GM12874 (cell line): ENCODE measurements at regions not wholly inside any gene's neighbourhood (a gene's known extent, or its start where the extent isn't known, plus 50 kb on each side); places are given as distances from the start of the nearest gene placed in this dataset.

ENCODE experiments used
- TF ChIP-seq, protein P1 (sequence below): IDR thresholded peaks from 2 replicates; pipeline ENCODE4 v1.5.1; 2011; ENCODE audit warnings: low read depth, mild to moderate bottlenecking, control low read depth, low read length, moderate library complexity; ENCODE audit not compliant: insufficient read depth

DNA sequence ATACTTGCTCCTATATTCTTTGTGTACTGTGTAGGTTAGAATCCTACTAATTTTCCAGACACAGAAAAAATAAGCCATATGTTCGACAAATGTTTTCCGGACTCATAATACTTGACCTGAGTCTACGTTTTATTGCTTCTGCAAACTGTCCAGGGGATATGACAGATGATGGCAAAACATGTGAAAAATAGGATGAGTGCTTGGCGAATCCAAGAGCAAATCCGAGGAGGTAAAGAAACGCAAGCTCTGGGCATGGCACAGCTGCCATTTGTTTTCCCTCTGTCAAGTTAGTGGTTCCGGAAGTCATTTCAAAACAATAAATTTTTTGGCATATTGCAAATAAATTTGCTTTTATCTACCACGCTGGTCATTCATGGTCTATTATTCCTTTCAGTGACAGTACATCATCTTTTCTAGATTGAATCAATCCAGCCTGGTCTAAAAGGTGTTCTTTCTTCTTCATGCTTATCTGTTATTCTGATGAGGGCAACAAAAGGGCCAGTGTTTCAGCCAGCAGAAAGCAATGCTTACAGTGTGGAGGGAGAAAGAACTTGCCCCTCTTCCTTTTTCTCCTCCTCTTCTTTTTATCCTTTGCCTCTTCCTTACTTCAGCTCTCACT, 476.1 kb upstream of the SOX11 start:
- TF ChIP-seq, protein P1, sequence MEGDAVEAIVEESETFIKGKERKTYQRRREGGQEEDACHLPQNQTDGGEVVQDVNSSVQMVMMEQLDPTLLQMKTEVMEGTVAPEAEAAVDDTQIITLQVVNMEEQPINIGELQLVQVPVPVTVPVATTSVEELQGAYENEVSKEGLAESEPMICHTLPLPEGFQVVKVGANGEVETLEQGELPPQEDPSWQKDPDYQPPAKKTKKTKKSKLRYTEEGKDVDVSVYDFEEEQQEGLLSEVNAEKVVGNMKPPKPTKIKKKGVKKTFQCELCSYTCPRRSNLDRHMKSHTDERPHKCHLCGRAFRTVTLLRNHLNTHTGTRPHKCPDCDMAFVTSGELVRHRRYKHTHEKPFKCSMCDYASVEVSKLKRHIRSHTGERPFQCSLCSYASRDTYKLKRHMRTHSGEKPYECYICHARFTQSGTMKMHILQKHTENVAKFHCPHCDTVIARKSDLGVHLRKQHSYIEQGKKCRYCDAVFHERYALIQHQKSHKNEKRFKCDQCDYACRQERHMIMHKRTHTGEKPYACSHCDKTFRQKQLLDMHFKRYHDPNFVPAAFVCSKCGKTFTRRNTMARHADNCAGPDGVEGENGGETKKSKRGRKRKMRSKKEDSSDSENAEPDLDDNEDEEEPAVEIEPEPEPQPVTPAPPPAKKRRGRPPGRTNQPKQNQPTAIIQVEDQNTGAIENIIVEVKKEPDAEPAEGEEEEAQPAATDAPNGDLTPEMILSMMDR, result no peak

DNA sequence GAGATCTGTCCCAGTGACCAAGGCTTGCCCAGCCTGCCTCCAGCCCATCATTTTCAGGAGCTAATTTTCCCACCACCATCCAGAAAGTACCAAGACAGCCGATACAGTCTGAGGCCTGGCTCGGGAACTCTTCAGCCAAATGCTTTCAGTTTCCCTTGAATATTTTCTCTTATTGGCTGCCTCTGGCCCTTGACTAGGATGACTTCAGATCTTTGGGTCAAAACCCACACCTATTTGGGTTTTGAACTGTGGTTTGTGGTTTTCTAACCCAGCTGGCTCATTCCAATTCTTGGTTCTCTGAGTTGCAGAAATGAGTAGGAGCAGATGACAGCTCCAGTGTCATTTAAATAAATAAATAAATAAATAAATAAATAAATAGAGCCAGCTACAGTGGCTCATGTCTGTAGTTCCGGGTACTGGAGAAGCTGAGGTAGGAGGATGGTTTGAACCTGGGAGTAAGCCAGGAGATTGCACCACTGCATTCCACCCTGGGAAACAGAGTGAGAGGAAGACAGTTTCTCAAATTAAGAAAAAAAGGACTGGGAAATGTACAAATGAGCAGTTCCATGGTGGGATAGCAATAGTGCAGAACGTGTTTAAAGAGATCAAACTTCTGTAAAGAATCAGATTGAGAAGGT, 465.0 kb upstream of the SOX11 start:
- TF ChIP-seq, protein P1, result no peak

DNA sequence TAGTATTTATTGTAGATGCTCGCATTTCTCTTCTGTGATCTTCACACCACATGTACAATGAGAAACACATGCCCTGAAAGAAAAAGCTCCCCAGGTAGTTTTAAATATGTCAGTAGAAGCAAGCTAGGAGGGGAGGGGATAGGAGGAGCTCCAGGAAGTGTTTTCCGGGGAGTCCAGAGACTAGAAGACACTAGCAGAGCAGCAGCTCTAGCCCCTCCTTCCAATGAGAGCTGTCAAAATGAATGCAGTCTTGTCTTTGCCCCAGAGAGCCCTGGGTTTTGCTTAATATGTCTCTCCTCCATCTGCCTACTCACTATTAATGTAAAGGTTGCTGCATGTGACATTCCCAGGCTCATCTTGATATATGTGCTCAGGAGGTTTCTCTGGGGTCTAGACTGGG, 462.6 kb upstream of the SOX11 start:
- TF ChIP-seq, protein P1, result no peak

DNA sequence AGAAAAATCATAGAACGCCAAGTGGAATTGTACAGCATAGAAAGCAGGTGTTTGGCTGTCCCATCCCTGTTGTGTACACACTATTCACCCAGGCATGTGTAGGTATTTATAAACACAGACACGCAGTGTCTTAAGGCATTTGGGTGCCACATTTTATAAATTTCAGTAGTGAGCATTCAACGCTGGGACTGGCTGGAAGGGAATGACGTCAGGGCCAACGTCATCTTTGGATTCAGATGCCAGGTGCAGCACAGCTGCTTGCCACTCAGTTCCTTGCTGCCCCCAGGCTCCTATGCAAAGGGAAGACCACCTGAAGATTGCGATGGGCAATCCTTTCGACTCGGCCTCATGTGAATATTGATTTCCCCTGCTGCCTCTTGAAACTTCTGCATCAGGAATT, 461.7 kb upstream of the SOX11 start:
- TF ChIP-seq, protein P1, result no peak

DNA sequence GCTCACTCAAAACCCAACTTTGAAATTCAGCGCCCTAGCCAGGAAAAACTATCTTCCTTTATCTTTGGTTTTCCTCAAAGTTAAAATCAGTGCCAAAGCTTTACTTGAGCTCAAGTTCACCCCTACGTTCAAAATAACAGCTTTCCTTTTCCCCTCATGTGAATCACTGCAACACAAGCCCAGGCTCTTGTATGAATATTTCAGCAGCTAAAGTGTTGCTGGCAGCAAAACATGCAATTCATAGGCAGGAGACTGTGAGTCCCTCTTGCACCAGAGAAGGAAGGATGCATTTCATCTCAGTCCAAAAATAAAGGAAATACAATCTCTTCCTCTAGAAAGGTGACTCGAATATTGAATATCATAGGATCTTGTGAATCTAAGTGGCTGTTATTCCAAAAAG, 461.3 kb upstream of the SOX11 start:
- TF ChIP-seq, protein P1, result no peak

DNA sequence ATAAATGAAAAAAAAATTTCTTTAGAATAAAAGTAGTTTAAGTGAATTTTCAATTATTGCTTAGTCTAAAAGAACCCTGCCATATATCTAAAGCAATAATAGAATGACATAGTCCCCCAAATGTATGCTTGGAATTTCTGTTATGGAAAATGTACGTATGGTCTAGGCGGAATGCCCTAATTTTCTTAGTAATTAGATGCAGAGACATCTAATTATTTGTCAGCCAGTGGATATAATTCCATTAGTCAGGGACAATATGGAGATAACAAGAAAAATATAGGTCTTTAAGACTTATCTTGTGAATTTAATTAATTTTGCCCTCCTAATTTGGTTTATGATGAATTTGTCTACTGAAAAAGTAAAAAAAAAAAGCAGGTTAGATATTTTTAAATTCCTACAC, 460.9 kb upstream of the SOX11 start:
- TF ChIP-seq, protein P1, result no peak

DNA sequence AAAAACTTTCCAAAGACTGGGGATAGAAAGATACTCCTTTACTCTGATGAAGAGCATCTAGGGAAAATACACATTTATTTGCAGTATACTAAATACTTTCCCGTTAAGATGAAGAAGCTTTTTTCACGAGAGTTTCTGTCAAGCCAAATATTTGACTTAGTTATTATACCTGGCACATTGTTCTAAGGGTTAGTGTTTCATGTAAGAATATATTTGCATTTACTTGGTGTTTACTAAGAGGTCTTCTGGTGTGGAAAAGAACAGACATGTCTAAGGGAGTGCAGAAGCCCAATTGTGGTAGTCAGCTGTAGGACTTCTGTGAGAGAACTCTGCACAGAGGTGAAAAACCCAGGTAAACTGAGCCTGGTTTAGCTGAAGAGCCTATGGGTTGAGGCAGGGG, 457.6 kb upstream of the SOX11 start:
- TF ChIP-seq, protein P1, result no peak
